HS-27A (cell line): ENCODE measurements at regions not wholly inside any gene's neighbourhood (a gene's known extent, or its start where the extent isn't known, plus 50 kb on each side); places are given as distances from the start of the nearest gene placed in this dataset.
"Not testable (repeated sequence)": the region's sequence is repeated elsewhere in the genome, so short reads cannot be mapped to it uniquely, and the experiment has no call there.

Experiments
- DNase-seq: peaks from one replicate; pipeline ENCODE4 v3.0.0-alpha.2; 2012; ENCODE audit warnings: low read depth, missing footprints

GRCh38 chr2:52365946-52366345, 1334.0 kb upstream of the NRXN1 start:
- DNase-seq, result no peak

- DNase-seq, result no peak
These were observed 1324.6 kb upstream of the NRXN1 start for GRCh38 chr2:52356556-52356955.

GRCh38 chr2:52347292-52347691, 1315.4 kb upstream of the NRXN1 start:
- DNase-seq, result no peak

- no peak for DNase-seq
These were observed 1313.7 kb upstream of the NRXN1 start for GRCh38 chr2:52345676-52346075.

GRCh38 chr2:52345082-52345481, 1313.2 kb upstream of the NRXN1 start:
- no peak for DNase-seq

- DNase-seq, result no peak
These were observed 1311.9 kb upstream of the NRXN1 start for GRCh38 chr2:52343706-52344266.

GRCh38 chr2:52343010-52343409, 1311.1 kb upstream of the NRXN1 start:
- DNase-seq, result no peak

GRCh38 chr2:52342458-52342857, 1310.5 kb upstream of the NRXN1 start:
- no peak for DNase-seq

- DNase-seq, result no peak
These were observed 1309.8 kb upstream of the NRXN1 start for GRCh38 chr2:52341732-52342131.

GRCh38 chr2:52340171-52340570, 1308.2 kb upstream of the NRXN1 start:
- no peak for DNase-seq

GRCh38 chr2:52337786-52338185, 1305.9 kb upstream of the NRXN1 start:
- not testable (repeated sequence) for DNase-seq

GRCh38 chr2:52336951-52337350, 1305.0 kb upstream of the NRXN1 start:
- DNase-seq, result no peak

- DNase-seq, result no peak
These were observed 1303.8 kb upstream of the NRXN1 start for GRCh38 chr2:52335727-52336126.

GRCh38 chr2:52334185-52334584, 1302.3 kb upstream of the NRXN1 start:
- no peak for DNase-seq

GRCh38 chr2:52327641-52328040, 1295.7 kb upstream of the NRXN1 start:
- DNase-seq, result no peak

- no peak for DNase-seq
These were observed 1282.3 kb upstream of the NRXN1 start for GRCh38 chr2:52314231-52314630.

GRCh38 chr2:52312486-52312885, 1280.6 kb upstream of the NRXN1 start:
- DNase-seq, result no peak

- no peak for DNase-seq
These were observed 1279.9 kb upstream of the NRXN1 start for GRCh38 chr2:52311862-52312261.

GRCh38 chr2:52308156-52308555, 1276.2 kb upstream of the NRXN1 start:
- DNase-seq, result no peak

GRCh38 chr2:52294628-52295027, 1262.7 kb upstream of the NRXN1 start:
- no peak for DNase-seq

- no peak for DNase-seq
These were observed 1260.9 kb upstream of the NRXN1 start for GRCh38 chr2:52292801-52293200.

- no peak for DNase-seq
These were observed 1257.8 kb upstream of the NRXN1 start for GRCh38 chr2:52289741-52290140.

GRCh38 chr2:52288596-52288995, 1256.7 kb upstream of the NRXN1 start:
- no peak for DNase-seq

- DNase-seq, result peak; percentile 42
These were observed 1238.0 kb upstream of the NRXN1 start for GRCh38 chr2:52269696-52270485.
